ENCODE measurements at regions not wholly inside any gene's neighbourhood (a gene's known extent, or its start where the extent isn't known, plus 50 kb on each side); places are given as distances from the start of the nearest gene placed in this dataset.

DNA sequence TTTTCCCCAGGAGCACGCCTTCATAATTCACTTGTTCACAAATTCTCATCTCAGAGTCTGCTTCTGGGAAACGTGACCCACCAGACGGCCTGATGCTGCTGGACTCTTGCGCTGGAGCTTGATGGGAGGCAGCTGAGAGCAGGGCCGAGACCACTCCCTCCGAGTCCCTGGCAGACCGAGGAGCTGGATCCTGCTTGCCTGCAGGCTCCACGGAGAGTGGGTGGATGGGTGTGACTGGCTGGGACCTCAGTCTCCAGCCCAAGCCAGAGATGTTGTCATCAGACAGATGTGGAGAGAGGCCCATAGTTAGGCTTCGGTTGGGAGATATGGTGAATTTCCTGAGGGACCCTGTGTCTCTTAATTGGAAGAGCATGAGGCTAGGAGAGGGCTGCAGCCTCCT is 76.4 kb downstream of the TSN start:
- TF ChIP-seq CTCF (IDR thresholded peaks at IDR 0.05) (no peak), POLR2A (IDR thresholded peaks at IDR 0.05) (no peak)

Measured in ovary (tissue), 3 donors.